ENCODE measurements at regions not wholly inside any gene's neighbourhood (a gene's known extent, or its start where the extent isn't known, plus 50 kb on each side); places are given as distances from the start of the nearest gene placed in this dataset.

DNA sequence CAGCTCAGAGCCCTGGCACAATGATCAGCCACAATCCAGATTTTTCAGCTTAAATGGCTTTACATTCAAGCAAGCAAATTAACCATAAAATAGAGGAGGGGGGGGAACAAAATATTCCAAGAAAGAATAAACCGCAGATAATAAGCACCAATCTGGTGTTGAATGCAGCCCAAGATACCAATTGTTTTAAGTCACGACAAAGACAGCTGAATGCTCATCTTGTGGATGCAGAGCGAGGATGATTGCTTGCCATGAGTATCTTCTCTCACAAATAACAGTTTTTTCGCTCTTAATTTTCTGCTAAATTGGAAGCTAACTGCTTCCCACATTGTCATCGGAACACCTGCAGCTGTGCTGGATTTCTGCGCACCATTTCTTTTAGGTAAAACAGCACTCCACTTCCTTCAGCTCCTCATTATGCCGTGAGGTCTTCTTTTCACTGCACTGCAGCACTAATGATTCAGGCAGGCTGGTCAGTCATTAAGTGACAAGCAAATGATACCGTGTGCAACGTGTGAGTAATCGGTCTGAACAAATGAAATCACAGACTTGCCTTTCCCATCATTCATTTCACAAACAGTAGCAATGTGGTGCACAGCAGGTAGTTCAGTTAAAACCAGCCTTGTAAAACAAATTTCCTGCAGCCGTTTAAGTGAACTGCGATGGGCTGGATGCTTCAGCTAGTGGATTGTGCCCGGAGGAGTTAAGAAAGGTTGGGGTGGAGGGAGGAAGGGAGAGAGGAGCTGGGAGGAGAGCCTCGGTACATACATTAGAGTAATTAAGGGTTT, 106.4 kb upstream of the CDCA7L start (continued):
- TF ChIP-seq, protein P1, sequence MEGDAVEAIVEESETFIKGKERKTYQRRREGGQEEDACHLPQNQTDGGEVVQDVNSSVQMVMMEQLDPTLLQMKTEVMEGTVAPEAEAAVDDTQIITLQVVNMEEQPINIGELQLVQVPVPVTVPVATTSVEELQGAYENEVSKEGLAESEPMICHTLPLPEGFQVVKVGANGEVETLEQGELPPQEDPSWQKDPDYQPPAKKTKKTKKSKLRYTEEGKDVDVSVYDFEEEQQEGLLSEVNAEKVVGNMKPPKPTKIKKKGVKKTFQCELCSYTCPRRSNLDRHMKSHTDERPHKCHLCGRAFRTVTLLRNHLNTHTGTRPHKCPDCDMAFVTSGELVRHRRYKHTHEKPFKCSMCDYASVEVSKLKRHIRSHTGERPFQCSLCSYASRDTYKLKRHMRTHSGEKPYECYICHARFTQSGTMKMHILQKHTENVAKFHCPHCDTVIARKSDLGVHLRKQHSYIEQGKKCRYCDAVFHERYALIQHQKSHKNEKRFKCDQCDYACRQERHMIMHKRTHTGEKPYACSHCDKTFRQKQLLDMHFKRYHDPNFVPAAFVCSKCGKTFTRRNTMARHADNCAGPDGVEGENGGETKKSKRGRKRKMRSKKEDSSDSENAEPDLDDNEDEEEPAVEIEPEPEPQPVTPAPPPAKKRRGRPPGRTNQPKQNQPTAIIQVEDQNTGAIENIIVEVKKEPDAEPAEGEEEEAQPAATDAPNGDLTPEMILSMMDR (IDR thresholded peaks at IDR 0.05; ENCODE audit: low read depth, low read length, missing input control): no peak
- TF ChIP-seq NR2F2 (IDR thresholded peaks at IDR 0.05): no peak
- TF ChIP-seq EGR1 (IDR thresholded peaks at IDR 0.05; ENCODE audit: low read depth in 2 of 2): no peak
- TF ChIP-seq JUND (IDR thresholded peaks at IDR 0.05): no peak
- TF ChIP-seq MAX (IDR thresholded peaks at IDR 0.05): no peak

- Histone ChIP-seq H3K36me3 (ENCODE audit: control insufficient read depth in 4 of 4, insufficient read depth in 3 of 4, low read depth in 1 of 4, low read length in 3 of 4) (no peaks in the 10 kb centered on the region), H3K27me3 (ENCODE audit: control insufficient read depth in 4 of 4, insufficient read depth in 4 of 4, low read length in 3 of 4) (no peaks in the 10 kb centered on the region), H3K4me3 (ENCODE audit: low read depth in 1 of 3, low read length in 3 of 3) (no peak overlapping the region), H3K27ac (ENCODE audit: low read depth in 1 of 2, low read length in 2 of 2) (no peak overlapping the region), H3K9me3 (ENCODE audit: control insufficient read depth in 4 of 4, low read length in 3 of 4) (no peaks in the 10 kb centered on the region), H3K4me1 (ENCODE audit: control insufficient read depth in 4 of 4, insufficient read depth in 4 of 4, low read length in 3 of 4) (no peaks in the 10 kb centered on the region), H3K9ac (ENCODE audit: low read depth in 1 of 2, low read length in 2 of 2) (no peak overlapping the region)
- 89% methylated on average over 17 of the region's 17 CpGs for WGBS
- no peak for DNase-seq (ENCODE audit: low spot score)
- TF ChIP-seq, protein P2, sequence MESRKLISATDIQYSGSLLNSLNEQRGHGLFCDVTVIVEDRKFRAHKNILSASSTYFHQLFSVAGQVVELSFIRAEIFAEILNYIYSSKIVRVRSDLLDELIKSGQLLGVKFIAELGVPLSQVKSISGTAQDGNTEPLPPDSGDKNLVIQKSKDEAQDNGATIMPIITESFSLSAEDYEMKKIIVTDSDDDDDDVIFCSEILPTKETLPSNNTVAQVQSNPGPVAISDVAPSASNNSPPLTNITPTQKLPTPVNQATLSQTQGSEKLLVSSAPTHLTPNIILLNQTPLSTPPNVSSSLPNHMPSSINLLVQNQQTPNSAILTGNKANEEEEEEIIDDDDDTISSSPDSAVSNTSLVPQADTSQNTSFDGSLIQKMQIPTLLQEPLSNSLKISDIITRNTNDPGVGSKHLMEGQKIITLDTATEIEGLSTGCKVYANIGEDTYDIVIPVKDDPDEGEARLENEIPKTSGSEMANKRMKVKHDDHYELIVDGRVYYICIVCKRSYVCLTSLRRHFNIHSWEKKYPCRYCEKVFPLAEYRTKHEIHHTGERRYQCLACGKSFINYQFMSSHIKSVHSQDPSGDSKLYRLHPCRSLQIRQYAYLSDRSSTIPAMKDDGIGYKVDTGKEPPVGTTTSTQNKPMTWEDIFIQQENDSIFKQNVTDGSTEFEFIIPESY (IDR thresholded peaks at IDR 0.05): no peak
- TF ChIP-seq SP1 (IDR thresholded peaks at IDR 0.05): no peak
- TF ChIP-seq ATF3 (IDR thresholded peaks at IDR 0.05): no peak
- TF ChIP-seq TAF1 (conservative IDR thresholded peaks at IDR 0.05): no peak
Measured at GRCh38 chr7:22049766-22050500, 104.2 kb upstream of the CDCA7L start.

DNA sequence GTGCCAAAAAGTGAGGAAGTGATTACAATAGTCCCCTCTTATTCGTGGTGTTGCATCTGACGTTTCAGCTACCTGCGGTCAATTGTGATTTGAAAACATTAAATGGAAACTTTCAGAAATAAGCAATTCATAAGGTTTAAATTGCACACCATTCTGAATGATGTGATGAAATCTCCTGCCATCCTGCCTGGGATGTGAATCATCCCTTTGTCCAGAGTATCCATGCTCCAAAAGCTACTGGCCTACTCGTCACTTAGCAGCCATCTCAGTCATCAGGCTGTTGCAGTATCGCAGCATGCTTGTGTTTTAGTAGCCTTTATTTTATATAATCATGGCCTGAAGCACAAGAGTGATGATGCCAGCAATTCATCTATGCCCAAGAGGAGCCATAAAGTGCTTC, 97.7 kb upstream of the CDCA7L start:
- WGBS: 66% methylated on average over 5 of the region's 5 CpGs
- Histone ChIP-seq H3K9ac (ENCODE audit: low read depth in 1 of 2, low read length in 2 of 2) (no peak overlapping the region), H3K9me3 (ENCODE audit: control insufficient read depth in 4 of 4, low read length in 3 of 4) (no peaks in the 10 kb centered on the region), H3K36me3 (ENCODE audit: control insufficient read depth in 4 of 4, insufficient read depth in 3 of 4, low read depth in 1 of 4, low read length in 3 of 4) (no peaks in the 10 kb centered on the region), H3K27me3 (ENCODE audit: control insufficient read depth in 4 of 4, insufficient read depth in 4 of 4, low read length in 3 of 4) (peaks cover 0 to 3% (median under 1%) of the 10 kb centered on the region in 4 donors), H3K4me1 (ENCODE audit: control insufficient read depth in 4 of 4, insufficient read depth in 4 of 4, low read length in 3 of 4) (no peaks in the 10 kb centered on the region), H3K27ac (ENCODE audit: low read depth in 1 of 2, low read length in 2 of 2) (no peak overlapping the region), H3K4me3 (ENCODE audit: low read depth in 1 of 3, low read length in 3 of 3) (no peak overlapping the region)
- TF ChIP-seq RAD21 (IDR thresholded peaks at IDR 0.05) (no peak), GABPA (IDR thresholded peaks at IDR 0.05 in 1 of 2, conservative IDR thresholded peaks at IDR 0.05 in 1 of 2) (no peak), REST (IDR thresholded peaks at IDR 0.05) (no peak), FOXA1 (IDR thresholded peaks at IDR 0.05) (no peak), SP1 (IDR thresholded peaks at IDR 0.05) (no peak), EGR1 (IDR thresholded peaks at IDR 0.05; ENCODE audit: low read depth in 2 of 2) (no peak), MAX (IDR thresholded peaks at IDR 0.05) (no peak), ATF3 (IDR thresholded peaks at IDR 0.05) (no peak), FOXA2 (IDR thresholded peaks at IDR 0.05) (no peak), RXRA (IDR thresholded peaks at IDR 0.05) (no peak), HNF4A (conservative IDR thresholded peaks at IDR 0.05) (no peak), YY1 (IDR thresholded peaks at IDR 0.05) (no peak), TAF1 (conservative IDR thresholded peaks at IDR 0.05) (no peak)
- TF ChIP-seq, protein P2 (IDR thresholded peaks at IDR 0.05): no peak
- DNase-seq (ENCODE audit: low spot score): no peak

Data from liver (tissue), 8 donors.